Activated CD8-positive, alpha-beta T cell treated with anti-CD3 and anti-CD28 coated beads, Interleukin-2, amount 10 ng/mL, durations not matched to agents 7 days and 5 days (primary cell): ENCODE measurements at regions not wholly inside any gene's neighbourhood (a gene's known extent, or its start where the extent isn't known, plus 50 kb on each side); places are given as distances from the start of the nearest gene placed in this dataset.

ENCODE experiments used
- ATAC-seq: fragments of 150-1000 bp; cut with Tn5 transposase; one replicate; pipeline ENCODE4 v1.10.0; 2021; ENCODE audit warnings: moderate library complexity
- CTCF ChIA-PET: fragments of 350-600 bp; sonication (Branson Sonifier 250); formaldehyde crosslinking; loops from one replicate; lab custom pipeline; 2021; ENCODE audit warnings: antibody characterized with exemption; lab: Charles Lee
- POLR2A ChIA-PET: fragments of 350-600 bp; sonication (Branson Sonifier 250); formaldehyde crosslinking; loops from one replicate; lab custom pipeline; 2021; ENCODE audit warnings: antibody characterized with exemption; lab: Charles Lee
- DNase-seq: peaks from one replicate; pipeline ENCODE4 v3.0.0-alpha.2; 2020
- H3K27ac Mint-ChIP-seq: one replicate; pipeline ENCODE4 v1.8.0; 2021; ENCODE audit warnings: mild to moderate bottlenecking, mixed read lengths
- H3K27me3 Mint-ChIP-seq: one replicate; pipeline ENCODE4 v1.8.0; 2021; ENCODE audit warnings: low read depth, mixed read lengths
- H3K36me3 Mint-ChIP-seq: one replicate; pipeline ENCODE4 v1.8.0; 2021; ENCODE audit warnings: low read depth, mixed read lengths
- H3K4me1 Mint-ChIP-seq: one replicate; pipeline ENCODE4 v1.8.0; 2021; ENCODE audit warnings: low read depth, mixed read lengths
- H3K4me3 Mint-ChIP-seq: one replicate; pipeline ENCODE4 v1.8.0; 2021; ENCODE audit warnings: mild to moderate bottlenecking, mixed read lengths
- H3K9me3 Mint-ChIP-seq: one replicate; pipeline ENCODE4 v1.8.0; 2022; ENCODE audit warnings: mixed read lengths; ENCODE audit not compliant: insufficient read depth

- Mint-ChIP-seq H3K27ac (no peak overlapping the region), H3K27me3 (no peaks in the 10 kb centered on the region), H3K4me1 (no peaks in the 10 kb centered on the region), H3K4me3 (no peak overlapping the region), H3K36me3 (no peaks in the 10 kb centered on the region), H3K9me3 (peaks cover 18% of the 10 kb centered on the region)
- ATAC-seq (no peak), DNase-seq (no peak)
- CTCF ChIA-PET: no interaction called here
- POLR2A ChIA-PET: no interaction called here
Measured at GRCh38 chr4:34178476-34178875, 2065.8 kb downstream of the ARAP2 start.

GRCh38 chr4:34181311-34181841 lies 2062.9 kb downstream of the ARAP2 start:
- Mint-ChIP-seq H3K36me3 (no peaks in the 10 kb centered on the region), H3K4me1 (no peaks in the 10 kb centered on the region), H3K4me3 (no peak overlapping the region), H3K27me3 (no peaks in the 10 kb centered on the region), H3K27ac (no peak overlapping the region), H3K9me3 (peaks cover 7% of the 10 kb centered on the region)
- CTCF ChIA-PET: no interaction called here
- POLR2A ChIA-PET: no interaction called here
- DNase-seq (no peak), ATAC-seq (no peak)

- ChIA-PET CTCF (no interaction called here), POLR2A (no interaction called here)
- no peak overlapping the region for H3K27ac Mint-ChIP-seq
- H3K4me3 Mint-ChIP-seq: no peak overlapping the region
- no peaks in the 10 kb centered on the region for H3K36me3 Mint-ChIP-seq
- DNase-seq (no peak), ATAC-seq (no peak)
- no peaks in the 10 kb centered on the region for H3K4me1 Mint-ChIP-seq
- no peaks in the 10 kb centered on the region for H3K27me3 Mint-ChIP-seq
- H3K9me3 Mint-ChIP-seq: peaks cover 7% of the 10 kb centered on the region
Measured at GRCh38 chr4:34181891-34182290, 2062.4 kb downstream of the ARAP2 start.

- H3K36me3 Mint-ChIP-seq: no peaks in the 10 kb centered on the region
Measured at GRCh38 chr4:34182306-34182705, 2062.0 kb downstream of the ARAP2 start.

GRCh38 chr4:34183926-34184325 lies 2060.4 kb downstream of the ARAP2 start:
- Mint-ChIP-seq H3K27ac (no peak overlapping the region), H3K4me1 (no peaks in the 10 kb centered on the region), H3K36me3 (no peaks in the 10 kb centered on the region), H3K4me3 (no peak overlapping the region), H3K27me3 (no peaks in the 10 kb centered on the region), H3K9me3 (peaks cover 7% of the 10 kb centered on the region)
- ATAC-seq: no peak
- no peak for DNase-seq
- ChIA-PET CTCF (no interaction called here), POLR2A (no interaction called here)

More at GRCh38 chr4:34182306-34182705, 2062.0 kb downstream of the ARAP2 start:
- H3K27me3 Mint-ChIP-seq: no peaks in the 10 kb centered on the region
- no peak overlapping the region for H3K4me3 Mint-ChIP-seq
- ATAC-seq: no peak
- POLR2A ChIA-PET: no interaction called here
- no peaks in the 10 kb centered on the region for H3K4me1 Mint-ChIP-seq
- no peak for DNase-seq
- CTCF ChIA-PET: no interaction called here
- H3K9me3 Mint-ChIP-seq: peaks cover 4% of the 10 kb centered on the region
- no peak overlapping the region for H3K27ac Mint-ChIP-seq

GRCh38 chr4:34187056-34187455 lies 2057.3 kb downstream of the ARAP2 start:
- ATAC-seq: no peak
- peaks cover 4% of the 10 kb centered on the region for H3K9me3 Mint-ChIP-seq
- ChIA-PET CTCF (no interaction called here), POLR2A (no interaction called here)
- no peak overlapping the region for H3K4me3 Mint-ChIP-seq
- no peaks in the 10 kb centered on the region for H3K36me3 Mint-ChIP-seq
- DNase-seq: no peak
- H3K27ac Mint-ChIP-seq: no peak overlapping the region
- no peaks in the 10 kb centered on the region for H3K27me3 Mint-ChIP-seq
- H3K4me1 Mint-ChIP-seq: no peaks in the 10 kb centered on the region

- Mint-ChIP-seq H3K4me3 (no peak overlapping the region), H3K4me1 (no peaks in the 10 kb centered on the region), H3K27me3 (no peaks in the 10 kb centered on the region), H3K9me3 (peaks cover 4% of the 10 kb centered on the region), H3K36me3 (no peaks in the 10 kb centered on the region), H3K27ac (no peak overlapping the region)
- no peak for ATAC-seq
- CTCF ChIA-PET: no interaction called here
- no peak for DNase-seq
- POLR2A ChIA-PET: no interaction called here
Measured at GRCh38 chr4:34191443-34191842, 2052.9 kb downstream of the ARAP2 start.

GRCh38 chr4:34193451-34194154 lies 2050.7 kb downstream of the ARAP2 start:
- no peak for DNase-seq
- Mint-ChIP-seq H3K27ac (no peak overlapping the region), H3K9me3 (no peaks in the 10 kb centered on the region), H3K4me3 (no peak overlapping the region), H3K27me3 (no peaks in the 10 kb centered on the region), H3K36me3 (no peaks in the 10 kb centered on the region), H3K4me1 (no peaks in the 10 kb centered on the region)
- CTCF ChIA-PET: no interaction called here
- POLR2A ChIA-PET: no interaction called here
- ATAC-seq: no peak

- no peaks in the 10 kb centered on the region for H3K9me3 Mint-ChIP-seq
- H3K4me1 Mint-ChIP-seq: no peaks in the 10 kb centered on the region
- no peak overlapping the region for H3K27ac Mint-ChIP-seq
- no peaks in the 10 kb centered on the region for H3K27me3 Mint-ChIP-seq
- DNase-seq (no peak), ATAC-seq (no peak)
- H3K4me3 Mint-ChIP-seq: no peak overlapping the region
- POLR2A ChIA-PET: no interaction called here
- no peaks in the 10 kb centered on the region for H3K36me3 Mint-ChIP-seq
- CTCF ChIA-PET: no interaction called here
Measured at GRCh38 chr4:34194585-34194984, 2049.7 kb downstream of the ARAP2 start.

GRCh38 chr4:34196375-34196774 lies 2047.9 kb downstream of the ARAP2 start:
- H3K36me3 Mint-ChIP-seq: no peaks in the 10 kb centered on the region
- ATAC-seq: no peak
- no peak for DNase-seq
- ChIA-PET CTCF (no interaction called here), POLR2A (no interaction called here)
- H3K9me3 Mint-ChIP-seq: no peaks in the 10 kb centered on the region
- no peak overlapping the region for H3K27ac Mint-ChIP-seq
- H3K27me3 Mint-ChIP-seq: no peaks in the 10 kb centered on the region
- no peak overlapping the region for H3K4me3 Mint-ChIP-seq
- no peaks in the 10 kb centered on the region for H3K4me1 Mint-ChIP-seq

- Mint-ChIP-seq H3K4me3 (no peak overlapping the region), H3K27ac (no peak overlapping the region), H3K36me3 (no peaks in the 10 kb centered on the region), H3K4me1 (no peaks in the 10 kb centered on the region), H3K27me3 (no peaks in the 10 kb centered on the region), H3K9me3 (no peaks in the 10 kb centered on the region)
- ChIA-PET POLR2A (no interaction called here), CTCF (no interaction called here)
- DNase-seq (no peak), ATAC-seq (no peak)
Measured at GRCh38 chr4:34198966-34199365, 2045.3 kb downstream of the ARAP2 start.

- Mint-ChIP-seq H3K27me3 (no peaks in the 10 kb centered on the region), H3K4me3 (no peak overlapping the region), H3K27ac (no peak overlapping the region), H3K9me3 (no peaks in the 10 kb centered on the region), H3K36me3 (no peaks in the 10 kb centered on the region), H3K4me1 (no peaks in the 10 kb centered on the region)
- POLR2A ChIA-PET: no interaction called here
- CTCF ChIA-PET: no interaction called here
- DNase-seq (no peak), ATAC-seq (no peak)
Measured at GRCh38 chr4:34200535-34200934, 2043.8 kb downstream of the ARAP2 start.

- no peaks in the 10 kb centered on the region for H3K36me3 Mint-ChIP-seq
- no peaks in the 10 kb centered on the region for H3K27me3 Mint-ChIP-seq
- H3K27ac Mint-ChIP-seq: no peak overlapping the region
- ChIA-PET CTCF (no interaction called here), POLR2A (no interaction called here)
- no peaks in the 10 kb centered on the region for H3K9me3 Mint-ChIP-seq
- H3K4me1 Mint-ChIP-seq: no peaks in the 10 kb centered on the region
- H3K4me3 Mint-ChIP-seq: no peak overlapping the region
- DNase-seq (no peak), ATAC-seq (no peak)
Measured at GRCh38 chr4:34202154-34202553, 2042.2 kb downstream of the ARAP2 start.
